ENCODE measurements at regions not wholly inside any gene's neighbourhood (a gene's known extent, or its start where the extent isn't known, plus 50 kb on each side); places are given as distances from the start of the nearest gene placed in this dataset.
"Not testable (repeated sequence)": the region's sequence is repeated elsewhere in the genome, so short reads cannot be mapped to it uniquely, and the experiment has no call there.

DNA sequence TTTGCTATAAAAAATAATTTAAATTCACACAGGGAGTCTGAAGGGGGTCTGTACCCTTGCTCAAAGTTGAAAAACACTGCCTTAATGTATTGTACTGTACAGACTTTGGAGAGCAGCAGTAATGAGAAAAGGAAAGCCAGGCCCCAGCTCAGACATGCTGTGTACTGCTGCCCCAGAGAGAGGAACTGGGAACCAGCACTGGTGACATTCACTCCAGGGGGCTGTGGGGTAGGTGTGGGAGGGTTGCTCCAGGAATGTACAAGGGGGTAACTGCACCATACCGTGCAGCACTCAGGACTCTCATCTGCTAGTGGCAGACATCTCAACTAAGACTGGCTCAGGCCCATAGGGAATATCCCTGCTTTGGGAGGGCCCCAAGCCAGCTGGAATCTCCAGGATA, 146.0 kb upstream of the RMP24 start:
- no peak for DNase-seq (ENCODE audit: low spot score)

DNA sequence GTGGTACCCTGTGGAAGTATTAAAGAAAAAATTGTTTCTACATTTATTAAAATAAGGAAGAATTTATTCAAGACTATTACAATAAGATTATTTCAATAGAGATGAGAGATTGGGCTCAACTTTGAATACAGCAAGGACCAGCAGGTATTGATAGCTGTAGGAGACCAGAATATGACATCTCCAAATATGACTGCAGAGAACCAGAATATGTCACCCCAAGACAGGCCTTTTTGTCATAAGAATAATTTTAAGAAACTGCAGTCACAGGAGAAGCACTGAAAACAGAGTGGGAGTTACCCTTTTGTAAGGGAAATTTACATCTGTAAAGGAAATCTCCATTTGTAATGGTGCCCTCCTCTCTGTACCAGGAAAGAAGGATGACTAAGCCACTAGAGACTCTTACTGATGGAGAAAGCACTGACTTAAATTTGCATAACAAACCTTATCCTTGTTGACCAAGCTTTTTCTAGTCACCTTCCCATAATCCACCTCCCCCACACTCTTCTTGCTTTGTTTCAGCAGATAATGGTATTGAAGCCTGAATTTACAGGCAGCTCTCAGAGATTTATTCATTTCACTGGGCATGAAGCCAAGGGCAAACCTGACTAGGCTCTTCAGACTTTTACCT, 145.1 kb upstream of the RMP24 start:
- DNase-seq (ENCODE audit: low spot score) = no peak

DNA sequence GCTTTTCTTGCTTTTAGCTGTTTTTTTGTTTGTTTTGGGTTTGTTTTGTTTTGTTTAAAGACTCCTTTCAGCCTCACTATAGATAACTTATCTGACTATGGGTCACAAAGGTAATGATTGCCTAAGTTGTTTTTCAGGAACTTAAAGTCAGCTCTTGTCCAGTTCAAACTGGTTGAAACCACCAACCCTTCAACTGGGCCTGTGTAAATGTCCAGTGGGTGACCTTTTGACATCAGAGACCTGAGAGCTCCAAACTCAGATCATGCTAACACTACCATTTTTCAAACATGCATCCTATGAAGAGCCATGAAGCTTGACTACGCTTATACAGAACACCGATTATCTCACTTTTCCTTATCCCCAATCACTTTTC, 144.6 kb upstream of the RMP24 start:
- no peak for DNase-seq (ENCODE audit: low spot score)

DNA sequence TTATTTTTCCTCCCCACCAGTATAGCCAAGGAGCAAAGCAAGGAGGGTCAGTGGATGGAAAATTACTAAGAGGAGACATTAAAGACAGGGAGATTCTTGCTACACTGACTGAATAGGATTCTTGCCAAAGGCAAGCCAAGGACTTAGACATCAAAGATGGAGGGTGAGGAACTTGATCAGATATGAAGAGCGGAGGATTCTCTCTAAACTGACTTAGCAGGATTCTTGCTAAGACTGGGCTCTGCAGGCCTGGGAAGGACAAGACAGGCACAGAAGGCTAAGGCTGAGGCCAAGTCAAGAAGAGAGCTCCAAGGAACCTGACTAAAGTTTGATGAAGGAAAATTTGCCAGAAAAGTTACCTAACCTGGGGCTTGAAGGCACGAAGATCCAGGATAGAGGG, 143.9 kb upstream of the RMP24 start:
- no peak for DNase-seq (ENCODE audit: low spot score)

- DNase-seq (ENCODE audit: low spot score) = no peak
These were observed 137.1 kb upstream of the RMP24 start for GRCh38 chr18:35835366-35835765.

- DNase-seq (ENCODE audit: low spot score) = no peak
These were observed 136.6 kb upstream of the RMP24 start for GRCh38 chr18:35835833-35836232.

DNA sequence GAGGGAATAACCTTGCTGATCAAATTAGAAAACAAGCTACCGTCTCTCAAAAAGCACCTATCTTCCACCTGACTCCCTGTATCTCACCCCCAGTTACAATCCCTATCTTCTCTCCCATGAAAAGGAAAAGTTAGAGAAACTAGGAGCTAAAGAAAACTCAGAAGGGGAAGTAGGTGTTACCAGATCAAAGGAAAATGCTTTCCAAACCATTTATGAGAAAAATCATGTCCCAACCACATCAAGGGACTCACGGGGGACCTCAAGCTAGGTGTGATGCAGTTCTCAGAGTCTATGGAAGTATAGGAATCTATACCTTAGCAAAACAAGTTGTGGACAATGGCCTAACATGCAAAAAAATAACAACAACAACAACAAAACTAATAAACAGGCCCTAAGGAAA, 135.5 kb upstream of the RMP24 start:
- no peak for DNase-seq (ENCODE audit: low spot score)

GRCh38 chr18:35837922-35838496, 134.5 kb upstream of the RMP24 start:
- no peak for DNase-seq (ENCODE audit: low spot score)

DNA sequence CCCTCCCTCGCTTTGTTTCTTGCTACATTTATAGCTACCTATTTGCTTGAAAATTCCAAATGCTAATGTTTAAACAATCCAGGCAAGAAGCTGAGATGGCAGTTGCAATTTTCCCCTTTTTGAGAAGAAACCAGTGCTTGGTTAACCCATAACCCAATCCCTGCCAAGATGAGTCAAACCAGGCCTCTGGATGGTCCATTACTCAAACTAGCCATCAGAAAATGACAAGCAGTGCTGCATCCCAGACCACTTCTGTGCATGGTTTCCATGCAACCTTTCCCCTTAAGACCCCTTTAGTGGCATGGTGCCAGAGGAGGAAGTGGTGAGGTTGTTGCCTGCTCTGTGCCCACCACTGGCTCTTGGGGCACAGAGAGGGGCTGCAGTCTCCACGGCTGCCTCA, 131.2 kb upstream of the RMP24 start:
- DNase-seq (ENCODE audit: low spot score) = no peak

- DNase-seq (ENCODE audit: low spot score) = no peak
These were observed 129.9 kb upstream of the RMP24 start for GRCh38 chr18:35842536-35842935.

DNA sequence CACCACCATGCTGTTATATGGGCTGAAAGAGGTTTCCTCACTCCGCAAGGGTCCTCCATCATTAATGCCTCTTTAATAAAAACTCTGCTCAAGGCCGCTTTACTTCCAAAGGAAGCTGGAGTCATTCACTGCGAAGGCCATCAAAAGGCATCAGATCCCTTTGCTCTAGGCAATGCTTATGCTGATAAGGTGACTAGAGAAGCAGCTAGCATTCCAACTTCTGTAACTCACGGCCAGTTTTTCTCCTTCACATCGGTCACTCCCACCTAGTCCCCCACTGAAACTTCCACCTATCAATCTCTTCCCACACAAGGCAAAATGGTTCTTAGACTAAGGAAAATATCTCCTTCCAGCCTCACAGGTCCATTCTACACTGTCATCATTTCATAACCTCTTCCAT, 124.2 kb upstream of the RMP24 start:
- not testable (repeated sequence) for DNase-seq (ENCODE audit: low spot score)

DNA sequence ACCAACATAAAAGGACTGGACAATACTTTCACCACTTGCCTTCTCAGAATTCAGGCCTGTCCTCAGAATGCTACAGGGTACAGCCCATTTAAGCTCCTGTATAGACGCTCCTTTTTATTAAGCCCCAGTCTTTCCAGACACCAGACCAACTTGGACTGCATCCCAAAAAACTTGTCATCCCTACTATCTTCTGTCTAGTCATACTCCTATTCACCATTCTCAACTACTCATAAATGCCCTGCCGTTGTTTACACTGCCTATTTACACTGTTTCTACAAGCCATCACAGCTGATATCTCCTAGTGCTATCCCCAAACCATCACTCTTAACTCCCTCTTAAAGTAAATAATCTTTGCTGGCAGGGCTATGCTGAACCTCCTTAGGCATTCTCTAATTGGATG, 123.2 kb upstream of the RMP24 start:
- not testable (repeated sequence) for DNase-seq (ENCODE audit: low spot score)

GRCh38 chr18:35851286-35851970, 121.1 kb upstream of the RMP24 start:
- no peak for DNase-seq (ENCODE audit: low spot score)

- no peak for DNase-seq (ENCODE audit: low spot score)
These were observed 119.7 kb upstream of the RMP24 start for GRCh38 chr18:35852786-35853185.

DNA sequence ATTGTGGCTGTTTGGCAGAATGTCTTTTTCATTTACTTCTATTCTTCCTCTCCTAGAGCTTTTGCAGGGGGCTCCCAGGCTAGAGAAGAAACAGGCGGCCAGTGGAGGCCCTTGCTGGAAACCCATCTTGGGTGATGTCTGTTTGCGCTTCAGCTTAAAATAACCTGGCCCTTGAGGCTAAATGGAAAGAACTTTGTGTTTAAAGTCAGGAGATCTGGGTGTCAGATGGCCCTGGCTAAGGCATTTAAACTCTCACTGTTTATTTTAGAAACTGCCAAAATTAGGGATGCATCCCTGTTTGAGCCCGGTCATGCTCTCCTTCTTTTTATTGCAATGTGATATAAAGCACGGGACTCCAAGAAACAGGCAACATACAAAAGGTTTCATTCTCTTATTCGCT, 118.4 kb upstream of the RMP24 start:
- DNase-seq (ENCODE audit: low spot score) = no peak

DNA sequence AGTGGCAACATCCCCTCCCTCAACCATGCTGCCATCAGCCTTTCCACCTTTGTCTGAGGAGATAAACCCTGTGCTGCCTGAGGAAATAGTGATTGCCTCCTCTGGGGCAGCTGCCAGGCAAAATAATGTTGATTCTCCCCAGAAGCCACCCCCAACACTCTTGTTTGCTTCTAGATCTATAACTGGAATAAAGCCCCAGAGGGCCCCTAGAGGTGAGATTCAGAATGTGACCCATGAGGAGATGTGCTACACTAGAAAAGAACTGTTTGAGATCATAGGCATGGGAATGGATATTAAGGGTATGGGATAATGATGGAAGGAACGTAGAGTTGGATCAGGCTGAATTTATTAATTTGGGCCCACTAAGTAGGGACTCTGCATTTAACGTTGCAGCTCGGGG, 116.3 kb upstream of the RMP24 start:
- no peak for DNase-seq (ENCODE audit: low spot score)

GRCh38 chr18:35856721-35857120, 115.8 kb upstream of the RMP24 start:
- not testable (repeated sequence) for DNase-seq (ENCODE audit: low spot score)

DNA sequence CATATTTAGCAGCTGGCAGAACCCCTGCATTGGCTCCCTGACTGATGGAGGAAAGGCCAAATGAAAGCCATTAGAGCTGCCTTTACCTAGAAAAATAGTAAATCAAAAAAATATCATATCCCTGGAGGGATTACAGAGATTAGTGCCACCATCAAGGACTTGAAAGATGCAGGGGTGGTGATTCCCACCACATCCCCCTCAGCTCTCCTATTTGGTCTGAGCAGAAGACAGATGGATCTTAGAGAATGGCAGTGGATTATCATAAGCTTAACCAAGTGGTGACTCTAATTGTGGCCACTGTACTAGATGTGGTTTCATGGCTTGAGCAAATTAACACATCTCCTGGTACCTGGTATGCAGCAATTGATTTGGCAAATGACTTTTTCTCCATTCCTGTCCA, 114.9 kb upstream of the RMP24 start:
- DNase-seq (ENCODE audit: low spot score) = not testable (repeated sequence)

DNA sequence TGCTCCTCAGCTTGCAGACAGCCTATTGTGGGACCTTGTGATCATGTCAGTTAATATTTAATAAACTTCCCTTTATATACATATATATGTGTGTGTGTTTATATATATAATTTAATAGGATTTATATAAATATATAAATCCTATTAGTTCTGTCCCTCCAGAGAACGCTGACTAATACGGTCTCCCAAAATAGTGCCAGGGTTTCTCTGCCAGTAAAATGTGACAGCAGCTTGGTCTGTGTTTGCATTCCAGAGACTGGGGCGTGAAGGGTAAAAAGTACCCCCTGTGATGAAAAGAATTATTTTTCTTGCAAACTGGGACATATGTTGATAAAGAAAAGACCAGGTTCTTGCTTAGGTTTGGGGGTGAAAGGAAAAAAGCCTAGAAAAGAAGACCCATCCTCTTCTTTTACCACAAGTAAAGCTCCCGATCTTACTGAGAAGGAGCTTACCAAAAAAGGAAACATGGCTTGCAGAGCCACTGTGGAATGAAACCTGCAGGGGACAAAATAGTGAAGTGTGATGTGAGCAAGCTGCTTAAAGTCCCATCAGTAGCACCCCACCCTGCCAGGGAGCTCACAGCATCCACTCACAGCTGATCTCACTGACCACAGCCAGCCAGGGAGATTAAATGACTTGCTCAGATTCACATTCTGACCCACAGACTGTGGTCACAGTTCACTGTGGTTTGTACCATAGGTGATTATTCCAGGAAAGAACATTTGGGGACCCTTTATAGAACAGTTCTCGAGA, 110.9 kb upstream of the RMP24 start:
- no peak for DNase-seq (ENCODE audit: low spot score)

DNA sequence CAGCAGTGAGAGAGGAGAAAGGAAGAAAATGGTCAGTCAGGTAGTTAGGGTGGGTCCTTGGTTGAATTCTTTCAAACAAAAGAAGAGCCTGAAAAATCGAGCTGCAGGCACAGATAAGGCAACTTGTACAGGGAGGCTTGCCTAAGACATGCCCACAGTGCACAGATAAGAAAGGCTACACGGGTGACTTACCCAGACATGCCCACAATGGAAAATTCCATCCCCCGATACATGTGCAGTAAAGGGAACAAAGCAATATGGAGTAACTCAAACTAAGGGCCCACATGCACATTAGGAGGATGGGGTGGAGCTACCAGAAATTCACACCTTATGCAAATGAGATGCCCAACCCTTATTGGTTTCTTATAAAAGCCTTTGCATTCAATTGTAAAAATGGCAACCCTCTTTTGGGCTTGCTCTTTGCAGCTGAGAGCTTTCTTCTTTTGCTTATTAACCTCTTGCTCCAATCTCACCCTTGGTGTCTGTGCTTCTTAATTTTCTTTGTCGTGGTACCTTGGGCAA, 110.3 kb upstream of the RMP24 start:
- no peak for DNase-seq (ENCODE audit: low spot score)

- DNase-seq (ENCODE audit: low spot score) = no peak
These were observed 107.6 kb upstream of the RMP24 start for GRCh38 chr18:35864916-35865315.

- no peak for DNase-seq (ENCODE audit: low spot score)
These were observed 103.6 kb upstream of the RMP24 start for GRCh38 chr18:35868915-35869314.

- DNase-seq (ENCODE audit: low spot score) = peak; percentile 12
These were observed 101.1 kb upstream of the RMP24 start for GRCh38 chr18:35871337-35871736.
